HG03060 (cell line): ENCODE measurements at regions not wholly inside any gene's neighbourhood (a gene's known extent, or its start where the extent isn't known, plus 50 kb on each side); places are given as distances from the start of the nearest gene placed in this dataset.
"Not testable (repeated sequence)": the region's sequence is repeated elsewhere in the genome, so short reads cannot be mapped to it uniquely, and the experiment has no call there.

Experiments
- ATAC-seq: cut with Tn5 transposase; IDR thresholded peaks from one replicate; pipeline ENCODE4 v1.9.1; 2021; ENCODE audit warnings: low read depth, moderate number of reproducible peaks; ENCODE audit not compliant: unreplicated experiment

- ATAC-seq: no peak
These were observed 202.9 kb downstream of the USP25 start for GRCh38 chr21:15932726-15933125.

GRCh38 chr21:15935530-15935929 is 205.7 kb downstream of the USP25 start:
- no peak for ATAC-seq

GRCh38 chr21:15943009-15943666 is 213.4 kb downstream of the USP25 start:
- ATAC-seq: no peak

GRCh38 chr21:15947677-15948076 is 217.9 kb downstream of the USP25 start:
- no peak for ATAC-seq

GRCh38 chr21:15953551-15954116 is 223.9 kb downstream of the USP25 start:
- ATAC-seq: no peak

- no peak for ATAC-seq
These were observed 234.6 kb downstream of the USP25 start for GRCh38 chr21:15964236-15964855.

GRCh38 chr21:15966231-15966630 is 236.4 kb downstream of the USP25 start:
- ATAC-seq: no peak

GRCh38 chr21:15966651-15967050 is 236.9 kb downstream of the USP25 start:
- ATAC-seq: no peak

GRCh38 chr21:15967661-15968060 is 237.9 kb downstream of the USP25 start:
- no peak for ATAC-seq

- no peak for ATAC-seq
These were observed 239.1 kb downstream of the USP25 start for GRCh38 chr21:15968776-15969310.

- no peak for ATAC-seq
These were observed 247.0 kb downstream of the USP25 start for GRCh38 chr21:15976807-15977206.

- ATAC-seq: no peak
These were observed 248.5 kb downstream of the USP25 start for GRCh38 chr21:15978215-15978738.

- not testable (repeated sequence) for ATAC-seq
These were observed 249.7 kb downstream of the USP25 start for GRCh38 chr21:15979493-15979892.

GRCh38 chr21:15986277-15986676 is 256.5 kb downstream of the USP25 start:
- no peak for ATAC-seq

- ATAC-seq: no peak
These were observed 262.4 kb downstream of the USP25 start for GRCh38 chr21:15992171-15992570.

- no peak for ATAC-seq
These were observed 264.2 kb downstream of the USP25 start for GRCh38 chr21:15993951-15994350.

- ATAC-seq: no peak
These were observed 270.0 kb downstream of the USP25 start for GRCh38 chr21:15999741-16000140.

GRCh38 chr21:16002874-16003466 is 273.2 kb downstream of the USP25 start:
- no peak for ATAC-seq

GRCh38 chr21:16004086-16004485 is 274.3 kb downstream of the USP25 start:
- ATAC-seq: no peak

GRCh38 chr21:16004523-16004922 is 274.7 kb downstream of the USP25 start:
- ATAC-seq: no peak

GRCh38 chr21:16005996-16006395 is 276.2 kb downstream of the USP25 start:
- ATAC-seq: no peak
